ENCODE measurements at regions not wholly inside any gene's neighbourhood (a gene's known extent, or its start where the extent isn't known, plus 50 kb on each side); places are given as distances from the start of the nearest gene placed in this dataset.

DNA sequence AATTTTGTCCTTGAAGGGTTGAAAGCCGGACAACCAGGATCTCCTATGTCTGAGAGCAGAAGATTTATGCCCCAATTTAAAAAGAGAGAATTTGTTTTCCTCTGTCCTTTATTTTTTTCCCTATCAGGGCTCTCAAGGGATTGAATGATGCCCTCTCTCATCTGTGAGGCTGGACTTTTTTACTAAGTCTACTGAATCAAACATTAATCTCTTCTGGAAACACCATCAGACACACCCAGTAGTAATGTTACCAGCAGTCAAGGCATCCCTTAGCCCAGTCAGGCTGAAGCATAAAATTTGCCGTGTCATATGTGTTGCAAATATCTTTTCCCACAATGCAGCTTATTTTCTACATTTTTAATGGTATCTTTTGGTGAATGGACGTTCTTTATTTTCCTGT, 1497.9 kb downstream of the MAT2B start:
- DNase-seq (ENCODE audit: low read depth) = no peak
- TF ChIP-seq, protein P1, sequence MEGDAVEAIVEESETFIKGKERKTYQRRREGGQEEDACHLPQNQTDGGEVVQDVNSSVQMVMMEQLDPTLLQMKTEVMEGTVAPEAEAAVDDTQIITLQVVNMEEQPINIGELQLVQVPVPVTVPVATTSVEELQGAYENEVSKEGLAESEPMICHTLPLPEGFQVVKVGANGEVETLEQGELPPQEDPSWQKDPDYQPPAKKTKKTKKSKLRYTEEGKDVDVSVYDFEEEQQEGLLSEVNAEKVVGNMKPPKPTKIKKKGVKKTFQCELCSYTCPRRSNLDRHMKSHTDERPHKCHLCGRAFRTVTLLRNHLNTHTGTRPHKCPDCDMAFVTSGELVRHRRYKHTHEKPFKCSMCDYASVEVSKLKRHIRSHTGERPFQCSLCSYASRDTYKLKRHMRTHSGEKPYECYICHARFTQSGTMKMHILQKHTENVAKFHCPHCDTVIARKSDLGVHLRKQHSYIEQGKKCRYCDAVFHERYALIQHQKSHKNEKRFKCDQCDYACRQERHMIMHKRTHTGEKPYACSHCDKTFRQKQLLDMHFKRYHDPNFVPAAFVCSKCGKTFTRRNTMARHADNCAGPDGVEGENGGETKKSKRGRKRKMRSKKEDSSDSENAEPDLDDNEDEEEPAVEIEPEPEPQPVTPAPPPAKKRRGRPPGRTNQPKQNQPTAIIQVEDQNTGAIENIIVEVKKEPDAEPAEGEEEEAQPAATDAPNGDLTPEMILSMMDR (IDR thresholded peaks at IDR 0.05; ENCODE audit: low read depth, low read length, missing control alignments) = no peak
- no peak overlapping the region for H3K4me3 ChIP-seq (ENCODE audit: low read depth, low read length)

DNA sequence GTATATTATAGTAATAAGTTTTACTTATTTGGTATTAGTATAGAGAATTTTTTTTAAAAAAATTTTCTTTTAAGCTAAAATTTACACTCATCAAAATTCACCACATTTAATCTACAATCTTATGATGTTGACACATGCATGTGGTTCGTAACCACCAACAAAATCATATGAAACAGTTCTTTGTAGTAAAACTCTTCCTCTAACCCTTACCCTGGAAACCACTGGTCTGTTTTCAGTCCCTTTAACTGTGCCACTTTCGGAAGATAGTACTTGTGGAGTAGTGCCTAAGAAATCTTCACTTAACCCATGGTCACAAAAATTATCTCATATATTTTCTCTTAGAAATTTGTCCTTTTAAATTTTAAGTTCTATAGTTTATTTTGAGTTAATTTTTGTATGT, 1498.8 kb downstream of the MAT2B start:
- no peak overlapping the region for H3K4me3 ChIP-seq (ENCODE audit: low read depth, low read length)
- TF ChIP-seq, protein P1 (IDR thresholded peaks at IDR 0.05; ENCODE audit: low read depth, low read length, missing control alignments) = no peak
- DNase-seq (ENCODE audit: low read depth) = no peak

DNA sequence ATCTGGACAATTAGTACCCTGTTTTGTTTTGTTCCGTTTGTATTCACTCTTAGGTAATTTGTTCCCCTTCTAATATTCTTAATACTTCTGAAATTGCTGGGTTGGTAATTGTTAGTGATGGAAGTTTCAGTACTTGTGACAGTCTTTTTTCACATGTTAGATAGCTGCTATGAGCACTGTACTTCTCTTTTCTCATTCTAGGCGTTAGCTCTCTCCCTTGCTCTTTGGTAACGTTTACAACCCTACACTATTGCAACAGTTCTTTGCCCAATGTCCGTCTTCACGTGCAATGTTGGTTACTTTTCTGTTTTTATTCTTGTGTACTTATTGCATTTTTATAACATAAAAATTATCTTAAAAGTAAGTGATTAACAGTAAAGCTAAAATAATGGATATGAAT, 1509.0 kb downstream of the MAT2B start:
- H3K4me3 ChIP-seq (ENCODE audit: low read depth, low read length) = no peak overlapping the region
- TF ChIP-seq, protein P1 (IDR thresholded peaks at IDR 0.05; ENCODE audit: low read depth, low read length, missing control alignments) = no peak
- DNase-seq (ENCODE audit: low read depth) = no peak

DNA sequence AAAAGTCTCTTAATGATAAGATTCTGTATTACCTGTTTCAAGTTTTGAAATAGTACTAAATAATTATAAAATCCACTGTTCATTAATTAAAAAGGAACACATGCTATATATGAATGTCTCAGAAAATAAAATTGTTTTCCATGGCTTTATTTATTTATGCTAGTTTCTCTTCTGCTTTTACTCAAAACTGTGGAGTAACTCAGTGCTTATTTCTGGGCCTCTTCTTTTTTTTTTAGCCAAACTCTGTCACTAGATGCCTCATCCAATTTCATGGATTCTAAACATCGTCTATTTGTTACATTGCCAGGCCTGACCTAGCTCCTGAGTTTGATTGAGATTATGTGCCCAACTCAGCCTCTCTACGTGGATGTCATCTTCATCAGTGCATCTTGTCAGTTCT, 1509.7 kb downstream of the MAT2B start:
- TF ChIP-seq, protein P1 (IDR thresholded peaks at IDR 0.05; ENCODE audit: low read depth, low read length, missing control alignments) = no peak
- no peak for DNase-seq (ENCODE audit: low read depth)
- no peak overlapping the region for H3K4me3 ChIP-seq (ENCODE audit: low read depth, low read length)

DNA sequence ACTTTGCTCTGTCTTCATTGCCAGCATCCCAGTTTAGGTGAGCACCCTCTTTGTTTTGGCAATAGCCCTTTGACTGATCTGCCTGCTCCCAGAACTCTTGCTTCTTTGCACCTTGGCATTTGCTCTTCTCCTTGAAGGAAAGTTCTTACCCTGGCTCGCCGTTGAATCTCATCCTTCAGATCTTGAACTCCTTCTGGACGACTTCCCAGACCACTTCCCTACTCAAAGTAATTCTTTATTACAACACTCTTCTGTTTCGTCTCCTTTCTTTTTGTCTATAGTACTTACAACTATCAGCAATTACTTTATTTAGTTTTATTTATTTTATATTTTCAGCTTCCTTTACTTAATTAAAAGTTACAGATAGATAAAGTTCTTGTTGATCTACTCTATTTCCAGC, 1510.1 kb downstream of the MAT2B start:
- H3K4me3 ChIP-seq (ENCODE audit: low read depth, low read length) = no peak overlapping the region
- no peak for DNase-seq (ENCODE audit: low read depth)
- TF ChIP-seq, protein P1 (IDR thresholded peaks at IDR 0.05; ENCODE audit: low read depth, low read length, missing control alignments) = no peak

DNA sequence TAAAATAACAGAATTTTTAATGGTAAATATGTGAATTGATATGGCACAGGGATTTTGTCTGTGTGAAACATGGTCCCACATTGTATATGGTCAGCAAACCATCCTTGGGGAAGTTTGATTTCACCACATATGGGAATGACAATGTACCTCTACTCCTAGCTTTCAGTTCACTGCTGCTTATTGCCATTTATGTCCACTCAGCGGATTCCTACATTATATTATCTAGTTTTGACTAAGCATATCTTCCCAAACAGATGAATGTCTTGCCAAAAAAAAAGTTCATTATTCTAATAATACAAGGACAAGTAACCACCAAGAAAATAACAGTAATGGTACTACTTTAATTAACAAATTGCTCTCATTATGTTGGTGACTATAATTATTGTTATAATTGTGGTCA, 1521.6 kb downstream of the MAT2B start:
- no peak overlapping the region for H3K4me3 ChIP-seq (ENCODE audit: low read depth, low read length)
- DNase-seq (ENCODE audit: low read depth) = no peak
- TF ChIP-seq, protein P1 (IDR thresholded peaks at IDR 0.05; ENCODE audit: low read depth, low read length, missing control alignments) = no peak

DNA sequence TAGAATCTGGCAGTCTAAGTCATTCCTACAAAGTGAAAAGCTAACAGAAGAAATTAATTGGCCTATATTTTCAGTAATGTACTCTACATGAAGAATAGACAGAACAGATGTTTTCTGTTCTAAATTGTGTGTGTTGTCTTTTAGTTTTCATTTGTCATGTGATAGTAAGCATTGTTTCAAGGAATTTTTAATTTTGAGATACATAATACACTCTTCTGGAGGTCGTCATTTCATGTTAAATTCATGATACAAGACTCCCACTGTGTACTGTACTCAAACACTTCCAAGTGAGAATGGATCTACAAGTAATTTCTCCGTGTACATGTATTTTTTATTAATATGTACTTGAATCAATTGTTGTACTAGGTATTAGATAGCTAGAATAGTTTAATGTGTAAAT, 1522.9 kb downstream of the MAT2B start:
- no peak overlapping the region for H3K4me3 ChIP-seq (ENCODE audit: low read depth, low read length)
- no peak for DNase-seq (ENCODE audit: low read depth)
- TF ChIP-seq, protein P1 (IDR thresholded peaks at IDR 0.05; ENCODE audit: low read depth, low read length, missing control alignments) = no peak

Data from GM12864 (cell line).